ENCODE measurements at regions not wholly inside any gene's neighbourhood (a gene's known extent, or its start where the extent isn't known, plus 50 kb on each side); places are given as distances from the start of the nearest gene placed in this dataset.

GRCh38 chr4:166366012-166366411, 493.0 kb downstream of the TLL1 start:
- no peaks in the 10 kb centered on the region for H3K4me1 Mint-ChIP-seq (ENCODE audit: low read depth, unreplicated experiment)

GRCh38 chr4:166377578-166377977, 504.5 kb downstream of the TLL1 start:
- H3K4me3 Mint-ChIP-seq (ENCODE audit: unreplicated experiment), result no peak overlapping the region
- Histone ChIP-seq H4K20me1 (ENCODE audit: insufficient read depth, low read length) (no peaks in the 10 kb centered on the region), H3K27ac (ENCODE audit: low read depth, low read length) (no peak overlapping the region), H3K4me3 (ENCODE audit: insufficient read depth, low read depth, low read length) (no peak overlapping the region), H3K9ac (ENCODE audit: low read length) (no peak overlapping the region), H3K9me3 (ENCODE audit: insufficient read depth, low read depth, low read length) (no peaks in the 10 kb centered on the region), H3K4me1 (ENCODE audit: insufficient read depth, low read length) (no peaks in the 10 kb centered on the region), H3K4me2 (ENCODE audit: low read length) (no peak overlapping the region), H2AFZ (ENCODE audit: low read depth, low read length) (no peak overlapping the region), H3K27me3 (ENCODE audit: insufficient read depth, low read length) (no peaks in the 10 kb centered on the region), H3K79me2 (ENCODE audit: insufficient read depth, low read length) (no peaks in the 10 kb centered on the region), H3K36me3 (ENCODE audit: insufficient read depth, low read length) (no peaks in the 10 kb centered on the region)
- DNase-seq (ENCODE audit: low read depth), result no peak
- H3K27ac Mint-ChIP-seq (ENCODE audit: unreplicated experiment), result no peak overlapping the region
- peaks cover 21% of the 10 kb centered on the region for H3K9me3 Mint-ChIP-seq (ENCODE audit: unreplicated experiment)
- H3K27me3 Mint-ChIP-seq (ENCODE audit: low read depth, unreplicated experiment), result no peaks in the 10 kb centered on the region
- no peaks in the 10 kb centered on the region for H3K36me3 Mint-ChIP-seq (ENCODE audit: low read depth, unreplicated experiment)
- TF ChIP-seq CTCF (IDR thresholded peaks at IDR 0.05; ENCODE audit: insufficient read depth, low read depth, low read length), result no peak
- no peak for TF ChIP-seq EZH2 (IDR thresholded peaks at IDR 0.05; ENCODE audit: insufficient read depth, low read length)
- H3K4me1 Mint-ChIP-seq (ENCODE audit: low read depth, unreplicated experiment), result no peaks in the 10 kb centered on the region
- FAIRE-seq, result no peak

More at GRCh38 chr4:166366012-166366411, 493.0 kb downstream of the TLL1 start:
- no peaks in the 10 kb centered on the region for H3K79me2 ChIP-seq (ENCODE audit: insufficient read depth, low read length)
- no peaks in the 10 kb centered on the region for H3K36me3 ChIP-seq (ENCODE audit: insufficient read depth, low read length)
- no peak overlapping the region for H3K9ac ChIP-seq (ENCODE audit: low read length)
- no peak overlapping the region for H3K27ac ChIP-seq (ENCODE audit: low read depth, low read length)
- no peak overlapping the region for H3K4me3 ChIP-seq (ENCODE audit: insufficient read depth, low read depth, low read length)
- FAIRE-seq (no peak), DNase-seq (ENCODE audit: low read depth) (no peak)
- H3K27ac Mint-ChIP-seq (ENCODE audit: unreplicated experiment), result no peak overlapping the region
- no peak for TF ChIP-seq EZH2 (IDR thresholded peaks at IDR 0.05; ENCODE audit: insufficient read depth, low read length)
- TF ChIP-seq CTCF (IDR thresholded peaks at IDR 0.05; ENCODE audit: insufficient read depth, low read depth, low read length), result no peak
- no peak overlapping the region for H3K4me3 Mint-ChIP-seq (ENCODE audit: unreplicated experiment)
- peaks cover under 1% of the 10 kb centered on the region for H3K9me3 Mint-ChIP-seq (ENCODE audit: unreplicated experiment)
- no peaks in the 10 kb centered on the region for H3K4me1 ChIP-seq (ENCODE audit: insufficient read depth, low read length)
- H3K4me2 ChIP-seq (ENCODE audit: low read length), result no peak overlapping the region
- no peaks in the 10 kb centered on the region for H3K27me3 Mint-ChIP-seq (ENCODE audit: low read depth, unreplicated experiment)
- H3K9me3 ChIP-seq (ENCODE audit: insufficient read depth, low read depth, low read length), result no peaks in the 10 kb centered on the region
- H3K36me3 Mint-ChIP-seq (ENCODE audit: low read depth, unreplicated experiment), result no peaks in the 10 kb centered on the region
- H3K27me3 ChIP-seq (ENCODE audit: insufficient read depth, low read length), result no peaks in the 10 kb centered on the region
- no peaks in the 10 kb centered on the region for H4K20me1 ChIP-seq (ENCODE audit: insufficient read depth, low read length)
- H2AFZ ChIP-seq (ENCODE audit: low read depth, low read length), result no peak overlapping the region

GRCh38 chr4:166386491-166387360, 513.7 kb downstream of the TLL1 start:
- no peaks in the 10 kb centered on the region for H3K9me3 Mint-ChIP-seq (ENCODE audit: unreplicated experiment)
- Histone ChIP-seq H3K4me1 (ENCODE audit: insufficient read depth, low read length) (no peaks in the 10 kb centered on the region), H3K27me3 (ENCODE audit: insufficient read depth, low read length) (no peaks in the 10 kb centered on the region), H3K9ac (ENCODE audit: low read length) (no peak overlapping the region), H3K27ac (ENCODE audit: low read depth, low read length) (no peak overlapping the region), H4K20me1 (ENCODE audit: insufficient read depth, low read length) (no peaks in the 10 kb centered on the region), H3K36me3 (ENCODE audit: insufficient read depth, low read length) (no peaks in the 10 kb centered on the region), H3K9me3 (ENCODE audit: insufficient read depth, low read depth, low read length) (no peaks in the 10 kb centered on the region), H2AFZ (ENCODE audit: low read depth, low read length) (no peak overlapping the region), H3K4me3 (ENCODE audit: insufficient read depth, low read depth, low read length) (no peak overlapping the region), H3K79me2 (ENCODE audit: insufficient read depth, low read length) (no peaks in the 10 kb centered on the region), H3K4me2 (ENCODE audit: low read length) (no peak overlapping the region)
- FAIRE-seq (no peak), DNase-seq (ENCODE audit: low read depth) (no peak)
- no peak overlapping the region for H3K4me3 Mint-ChIP-seq (ENCODE audit: unreplicated experiment)
- H3K27ac Mint-ChIP-seq (ENCODE audit: unreplicated experiment), result no peak overlapping the region
- no peaks in the 10 kb centered on the region for H3K36me3 Mint-ChIP-seq (ENCODE audit: low read depth, unreplicated experiment)
- H3K27me3 Mint-ChIP-seq (ENCODE audit: low read depth, unreplicated experiment), result no peaks in the 10 kb centered on the region
- H3K4me1 Mint-ChIP-seq (ENCODE audit: low read depth, unreplicated experiment), result no peaks in the 10 kb centered on the region
- TF ChIP-seq EZH2 (IDR thresholded peaks at IDR 0.05; ENCODE audit: insufficient read depth, low read length) (no peak), CTCF (IDR thresholded peaks at IDR 0.05; ENCODE audit: insufficient read depth, low read depth, low read length) (no peak)

Data from astrocyte (in vitro differentiated cells and primary cell).